Stimulated activated CD4-positive, alpha-beta T cell treated with anti-CD3 and anti-CD28 coated beads, Interleukin-15, amount 100 ng/mL, for 1 hour (primary cell): ENCODE measurements at regions not wholly inside any gene's neighbourhood (a gene's known extent, or its start where the extent isn't known, plus 50 kb on each side); places are given as distances from the start of the nearest gene placed in this dataset.

Source experiments
- DNase-seq, 2 donors: peaks; one replicate each; pipeline ENCODE4 v3.0.0-alpha.2; 2020; ENCODE audit warnings: low read depth in 1 of 2, low spot score in 1 of 2

DNA sequence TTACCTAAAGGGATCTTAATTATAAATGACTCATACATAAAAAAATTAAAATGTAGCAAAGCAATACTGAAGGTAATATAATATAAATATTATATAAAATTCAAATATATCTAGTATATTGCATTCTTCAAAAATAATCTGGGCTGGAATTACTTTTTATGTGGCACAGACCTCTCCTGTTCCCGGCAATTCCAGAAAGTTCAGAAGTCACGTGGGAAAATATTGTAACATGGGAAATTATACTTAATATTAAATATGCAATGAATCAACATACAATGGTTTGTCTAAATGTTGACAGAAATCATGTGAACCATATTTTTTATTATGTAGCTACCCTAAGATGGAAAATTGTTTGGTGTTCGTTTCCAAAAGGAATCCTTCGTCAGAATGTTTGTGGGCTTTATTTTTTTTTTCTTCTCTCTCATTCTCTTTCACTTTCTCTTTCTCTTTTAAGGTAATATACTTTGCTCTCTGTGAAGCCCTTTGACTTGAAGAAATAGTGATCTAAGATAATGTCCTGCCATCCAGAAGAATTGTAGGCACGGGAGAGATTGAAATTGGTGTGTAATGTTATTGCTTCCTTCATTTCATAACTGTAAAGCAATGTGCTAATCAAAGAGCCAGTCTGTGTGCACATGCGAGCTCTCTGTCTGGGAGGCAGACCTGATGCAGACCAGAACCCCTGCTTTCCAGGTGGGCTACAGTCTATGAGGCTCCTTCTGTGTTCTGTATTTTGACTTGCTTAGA lies 559.4 kb downstream of the NR2F2 start:
- no peak for DNase-seq

DNA sequence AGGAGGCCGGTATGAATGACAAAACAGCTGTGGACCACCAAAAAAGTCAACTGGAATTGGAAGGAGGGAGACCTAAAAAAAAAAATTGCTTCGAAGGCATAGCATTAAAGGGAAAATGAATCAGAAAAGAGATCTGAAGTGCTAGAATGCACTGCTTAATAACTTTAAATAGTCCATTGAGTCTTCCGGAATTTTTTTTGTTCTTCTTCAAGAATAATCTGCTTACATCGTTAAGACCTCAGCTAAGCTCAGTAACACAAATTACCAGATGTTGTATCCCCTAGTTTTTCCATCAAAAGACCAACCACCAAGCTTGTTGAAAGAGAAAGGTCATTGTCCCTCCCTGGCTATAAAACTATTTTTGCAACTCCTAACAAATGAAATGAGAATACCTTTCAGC lies 560.5 kb downstream of the NR2F2 start:
- DNase-seq: no peak

DNA sequence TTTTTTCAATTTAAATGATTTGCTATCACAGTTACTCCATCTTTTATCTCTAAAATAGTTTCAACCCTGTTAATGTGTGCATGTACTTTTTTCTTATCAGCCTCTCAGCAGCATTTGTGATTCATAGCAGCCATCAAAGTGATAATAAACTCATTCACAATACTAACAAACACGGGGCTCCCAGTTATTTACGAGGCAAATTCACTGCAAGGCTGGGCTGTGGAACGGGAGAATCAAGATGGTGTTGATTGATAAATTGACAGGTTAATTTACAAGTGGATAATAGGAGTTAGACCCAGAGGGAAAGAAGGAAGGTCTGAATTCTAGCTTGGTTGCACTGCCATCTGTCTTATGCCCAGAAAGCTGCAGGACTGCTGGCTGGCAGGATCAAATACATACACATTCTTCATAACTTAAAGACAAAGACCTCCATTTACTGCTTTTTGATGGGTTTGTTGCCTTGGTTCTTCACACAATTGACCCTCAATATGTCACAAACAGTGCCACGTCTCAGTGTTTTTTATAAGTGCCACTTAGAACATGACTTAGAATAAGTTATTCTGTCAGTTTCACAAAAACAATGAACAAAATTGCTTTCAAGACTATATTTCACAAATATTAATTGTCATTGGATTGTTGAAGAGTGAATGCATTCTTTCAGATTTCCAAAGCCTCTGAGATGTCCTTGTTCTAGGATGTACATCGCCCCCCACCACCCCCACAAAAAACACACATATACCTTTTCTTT lies 562.8 kb downstream of the NR2F2 start:
- DNase-seq: no peak

DNA sequence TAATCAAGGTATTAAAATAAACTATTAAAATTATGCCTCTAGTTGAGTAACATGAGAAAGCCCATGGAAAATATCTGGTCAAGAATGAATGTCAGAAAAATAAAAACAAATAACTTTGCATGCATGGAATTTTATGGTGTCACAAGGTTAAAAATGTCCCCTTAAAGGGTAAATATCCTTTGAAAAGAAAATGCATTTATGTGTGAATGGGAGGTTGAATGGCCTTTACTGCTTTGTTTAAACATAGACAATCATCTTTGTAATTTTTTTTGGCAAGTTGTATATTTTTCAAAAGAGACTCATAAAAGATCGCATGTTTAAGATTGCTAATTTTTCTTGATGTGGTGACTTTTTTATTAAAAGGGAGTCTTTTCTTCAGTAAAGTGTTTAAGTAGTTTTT lies 564.2 kb downstream of the NR2F2 start:
- no peak for DNase-seq

DNA sequence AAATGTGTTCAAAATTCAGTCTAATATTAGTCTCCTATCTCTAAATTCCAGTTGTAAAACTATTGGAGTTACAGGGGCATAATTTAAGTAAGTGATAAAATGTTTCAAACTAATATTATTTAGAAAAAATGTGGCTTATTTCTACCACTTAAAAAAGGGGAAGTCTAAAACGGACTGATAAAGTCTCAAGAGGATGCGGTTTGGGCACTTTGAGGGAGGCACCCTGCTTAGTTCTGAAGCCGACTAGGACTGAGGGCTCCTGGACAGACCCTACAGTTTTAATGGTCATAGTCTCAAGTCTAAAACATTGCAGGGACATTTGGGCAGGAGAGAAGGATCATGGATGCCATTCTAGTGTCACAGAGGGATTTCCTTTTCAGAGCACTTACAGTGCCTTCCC lies 566.3 kb downstream of the NR2F2 start:
- DNase-seq: no peak

GRCh38 chr15:96914081-96914480 lies 583.6 kb downstream of the NR2F2 start:
- DNase-seq: no peak

GRCh38 chr15:96916750-96917149 lies 586.2 kb downstream of the NR2F2 start:
- no peak for DNase-seq

GRCh38 chr15:96924570-96924969 lies 594.1 kb downstream of the NR2F2 start:
- DNase-seq: no peak

DNA sequence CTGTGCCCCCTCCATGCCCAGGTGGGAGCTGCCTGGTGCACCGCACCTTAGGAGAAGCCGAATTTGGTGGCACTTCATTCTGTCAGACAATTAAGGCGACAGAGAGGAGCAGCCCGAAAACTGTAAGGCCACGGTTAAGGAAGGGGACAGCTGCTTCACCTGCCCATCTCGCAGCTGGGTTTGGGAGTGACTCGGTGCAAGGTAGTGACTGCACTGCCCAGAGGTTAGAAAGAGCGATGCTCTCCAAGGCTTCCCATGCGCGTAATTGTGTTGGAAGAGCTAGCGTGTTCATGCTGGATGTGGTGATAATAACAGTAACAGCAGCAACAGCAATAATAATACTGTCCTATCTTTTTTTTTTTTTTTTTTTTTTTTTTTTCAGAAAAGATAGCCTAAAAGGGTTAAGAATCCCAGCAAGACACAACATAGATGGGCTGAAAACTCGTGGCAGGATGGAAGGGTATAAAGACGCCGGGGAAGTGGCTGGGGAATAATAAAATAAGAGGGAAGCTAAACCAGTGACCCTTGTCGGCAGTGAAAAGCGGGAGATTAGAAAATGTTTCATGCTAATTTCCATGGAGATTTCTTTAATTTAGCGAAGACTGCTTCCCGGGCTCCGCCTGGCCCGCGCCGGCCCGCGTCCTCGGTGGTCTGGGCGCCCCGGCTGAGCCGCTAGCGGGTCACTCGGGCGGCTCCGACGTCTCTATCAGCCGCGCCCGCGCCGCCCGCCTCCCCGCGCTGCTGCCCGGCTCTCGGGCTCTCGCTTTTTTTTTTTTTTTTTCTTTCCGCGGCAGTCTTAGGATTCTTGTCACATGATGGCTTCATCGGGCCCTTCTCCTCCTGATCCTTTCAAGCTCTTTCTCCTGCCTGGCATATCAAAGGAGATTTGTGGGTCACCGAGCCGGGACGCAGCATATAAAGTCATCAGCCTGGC lies 617.1 kb downstream of the NR2F2 start:
- no peak for DNase-seq

GRCh38 chr15:96948981-96949380 lies 618.5 kb downstream of the NR2F2 start:
- DNase-seq: no peak

DNA sequence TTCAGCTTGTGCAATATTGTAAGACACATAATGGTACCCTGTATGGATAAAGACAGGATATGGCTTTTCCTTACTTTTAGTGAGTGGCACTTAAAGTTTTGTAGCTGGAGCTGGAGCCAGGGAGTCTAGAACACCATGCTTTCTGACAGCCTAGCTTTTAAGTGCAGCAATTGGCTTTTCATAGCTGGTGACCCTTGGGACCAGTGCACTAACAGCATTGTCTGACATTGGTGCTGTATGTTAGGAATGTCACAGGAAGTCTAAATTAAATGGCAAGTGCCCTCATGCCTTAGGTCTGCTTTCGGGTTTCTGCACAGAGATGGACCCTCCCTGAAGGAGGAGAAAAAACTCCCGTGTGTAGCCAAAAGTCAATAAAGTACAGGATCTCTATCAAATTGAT lies 628.2 kb downstream of the NR2F2 start:
- DNase-seq: no peak

- no peak for DNase-seq
Measured at GRCh38 chr15:96959501-96959900, 629.0 kb downstream of the NR2F2 start.

DNA sequence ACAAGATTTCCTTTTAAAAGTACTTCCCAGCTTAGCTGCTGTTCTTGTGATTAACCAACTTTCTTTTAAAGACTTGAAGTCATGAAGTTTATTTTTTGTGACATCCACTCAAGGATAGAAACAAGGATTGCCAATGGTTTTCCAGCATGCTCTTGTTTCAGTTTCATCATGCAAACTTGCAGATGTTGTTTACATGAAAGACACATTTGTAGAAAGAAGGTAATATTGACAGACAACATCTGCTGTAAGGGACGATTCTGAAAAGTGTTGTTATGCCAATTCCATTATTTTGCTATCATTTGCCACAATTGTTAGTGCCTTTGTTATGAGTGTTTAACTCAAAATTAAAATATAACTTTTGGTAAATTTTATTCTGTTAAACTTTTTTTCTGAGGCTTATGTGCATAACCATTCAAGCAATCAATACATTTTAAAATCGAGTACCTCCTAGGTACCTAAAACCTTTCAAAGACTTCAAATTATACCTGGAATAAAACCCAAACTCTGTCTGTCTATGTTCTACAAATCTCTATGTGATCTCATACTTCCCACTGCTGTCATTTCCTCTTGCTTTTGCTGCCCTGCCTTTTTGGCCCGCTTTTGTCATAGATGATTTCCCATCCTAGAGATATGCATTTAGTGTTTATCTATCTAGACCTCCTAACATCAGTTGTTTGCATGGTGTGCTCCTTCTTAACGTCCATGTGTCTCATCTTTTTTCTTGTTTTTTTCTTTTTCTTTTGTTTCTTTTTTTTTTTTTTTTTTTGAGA lies 630.4 kb downstream of the NR2F2 start:
- no peak for DNase-seq

DNA sequence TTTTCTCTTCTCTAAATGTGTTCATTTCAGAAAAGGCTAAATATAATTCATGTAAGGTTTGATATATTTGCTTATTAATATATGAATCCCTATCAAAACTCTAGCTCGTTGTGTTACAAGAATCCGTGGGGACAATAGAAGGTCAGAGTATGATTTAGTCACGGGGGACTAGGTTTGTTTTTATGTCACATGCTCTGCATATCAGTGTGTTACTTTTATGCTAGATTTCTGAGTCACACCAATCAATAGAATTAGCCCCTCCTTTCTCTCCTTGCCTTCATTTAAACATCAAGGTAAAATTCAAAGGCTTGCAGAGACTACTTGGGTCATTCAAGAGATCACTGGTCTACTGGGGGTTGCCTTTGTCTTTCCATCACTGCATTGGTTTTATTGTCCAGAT lies 636.1 kb downstream of the NR2F2 start:
- DNase-seq: no peak

- DNase-seq: no peak
Measured at GRCh38 chr15:96969732-96970710, 639.5 kb downstream of the NR2F2 start.

DNA sequence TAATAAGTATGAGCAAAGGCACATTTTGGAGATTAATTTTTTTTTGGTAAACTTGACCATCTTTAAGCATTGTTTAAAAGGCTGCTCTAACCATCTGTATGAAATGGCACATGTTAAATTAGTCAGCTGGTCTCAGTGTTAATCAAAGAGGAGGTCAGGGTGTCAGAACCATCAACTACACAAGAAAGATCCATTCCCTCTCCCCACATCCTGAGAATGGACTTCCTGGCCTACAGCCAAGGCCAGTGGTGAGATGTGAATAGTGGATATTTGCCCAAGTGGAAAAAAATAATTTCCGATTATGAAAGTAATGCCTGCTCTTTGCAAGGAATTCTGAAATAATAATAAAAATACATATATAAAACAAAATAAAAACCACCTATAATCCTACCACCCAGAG lies 641.7 kb downstream of the NR2F2 start:
- no peak for DNase-seq

GRCh38 chr15:96974761-96975160 lies 644.3 kb downstream of the NR2F2 start:
- DNase-seq: no peak

- DNase-seq: no peak
Measured at GRCh38 chr15:96977886-96978285, 647.4 kb downstream of the NR2F2 start.

GRCh38 chr15:96978937-96979473 lies 648.5 kb downstream of the NR2F2 start:
- no peak for DNase-seq
